MM.1S (cell line): ENCODE measurements at regions not wholly inside any gene's neighbourhood (a gene's known extent, or its start where the extent isn't known, plus 50 kb on each side); places are given as distances from the start of the nearest gene placed in this dataset.

Source experiments
- CTCF ChIP-seq: fragments of 300-600 bp; sonication (generic); IDR thresholded peaks from 2 replicates; pipeline ENCODE4 v1.5.1; 2016; ENCODE audit warnings: antibody characterized with exemption, low read length, mixed read lengths
- EZH2phosphoT487 ChIP-seq: fragments of 300-600 bp; sonication (generic); IDR thresholded peaks from 2 replicates; pipeline ENCODE4 v1.6.1; 2018; ENCODE audit warnings: antibody characterized with exemption, low read length

DNA sequence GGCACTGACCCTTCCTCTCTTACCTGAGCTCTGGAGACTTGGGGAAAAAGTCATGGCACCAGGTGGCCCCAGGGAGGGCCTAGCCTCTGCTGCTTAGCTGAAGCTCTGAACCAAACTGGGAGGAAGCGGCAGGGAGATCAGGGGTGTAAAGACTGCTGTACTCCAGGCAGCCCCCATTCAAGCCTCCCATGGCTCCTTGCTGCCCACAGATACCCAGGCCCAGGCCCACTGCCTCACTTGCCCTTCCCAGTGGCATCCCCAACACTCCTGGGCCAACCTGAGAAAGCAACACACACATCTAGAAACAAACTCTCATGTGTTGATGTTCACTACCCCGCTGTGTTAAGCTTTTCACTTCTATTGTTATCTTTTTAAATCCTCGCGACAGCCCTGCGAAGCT, 151.6 kb downstream of the C5orf15 start:
- TF ChIP-seq CTCF (no peak), EZH2phosphoT487 (no peak)
